Mucosa of rectum (tissue), 2 donors: ENCODE measurements at regions not wholly inside any gene's neighbourhood (a gene's known extent, or its start where the extent isn't known, plus 50 kb on each side); places are given as distances from the start of the nearest gene placed in this dataset.

Source experiments
- H3K27ac ChIP-seq, 2 donors: one replicate each; pipeline ENCODE4 v1.7.0; 2013; ENCODE audit warnings: inconsistent platforms in 2 of 2, low read depth in 2 of 2, low read length in 2 of 2
- H3K27me3 ChIP-seq, 2 donors: one replicate each; pipeline ENCODE4 v1.7.0; 2013; ENCODE audit warnings: low read length in 2 of 2; ENCODE audit not compliant: control insufficient read depth in 2 of 2, insufficient read depth in 2 of 2
- H3K36me3 ChIP-seq, 2 donors: one replicate each; pipeline ENCODE4 v1.7.0; 2013; ENCODE audit warnings: low read length in 2 of 2; ENCODE audit not compliant: control insufficient read depth in 2 of 2, insufficient read depth in 2 of 2
- H3K4me1 ChIP-seq, 2 donors: one replicate each; pipeline ENCODE4 v1.7.0; 2013; ENCODE audit warnings: low read length in 2 of 2, mild to moderate bottlenecking in 1 of 2; ENCODE audit not compliant: control insufficient read depth in 2 of 2, insufficient read depth in 2 of 2
- H3K4me3 ChIP-seq, 2 donors: one replicate each; pipeline ENCODE4 v1.7.0; 2013; ENCODE audit warnings: low read length in 2 of 2
- H3K9ac ChIP-seq, 2 donors: one replicate each; pipeline ENCODE4 v1.7.0; 2013; ENCODE audit warnings: low read length in 2 of 2, low read depth in 1 of 2, mild to moderate bottlenecking in 1 of 2
- H3K9me3 ChIP-seq, 2 donors: one replicate each; pipeline ENCODE4 v1.7.0; 2013; ENCODE audit warnings: low read length in 2 of 2; ENCODE audit not compliant: control insufficient read depth in 2 of 2
- donor health status: healthy.
- donor health status: Normal muscosa, but diverticular disease.

DNA sequence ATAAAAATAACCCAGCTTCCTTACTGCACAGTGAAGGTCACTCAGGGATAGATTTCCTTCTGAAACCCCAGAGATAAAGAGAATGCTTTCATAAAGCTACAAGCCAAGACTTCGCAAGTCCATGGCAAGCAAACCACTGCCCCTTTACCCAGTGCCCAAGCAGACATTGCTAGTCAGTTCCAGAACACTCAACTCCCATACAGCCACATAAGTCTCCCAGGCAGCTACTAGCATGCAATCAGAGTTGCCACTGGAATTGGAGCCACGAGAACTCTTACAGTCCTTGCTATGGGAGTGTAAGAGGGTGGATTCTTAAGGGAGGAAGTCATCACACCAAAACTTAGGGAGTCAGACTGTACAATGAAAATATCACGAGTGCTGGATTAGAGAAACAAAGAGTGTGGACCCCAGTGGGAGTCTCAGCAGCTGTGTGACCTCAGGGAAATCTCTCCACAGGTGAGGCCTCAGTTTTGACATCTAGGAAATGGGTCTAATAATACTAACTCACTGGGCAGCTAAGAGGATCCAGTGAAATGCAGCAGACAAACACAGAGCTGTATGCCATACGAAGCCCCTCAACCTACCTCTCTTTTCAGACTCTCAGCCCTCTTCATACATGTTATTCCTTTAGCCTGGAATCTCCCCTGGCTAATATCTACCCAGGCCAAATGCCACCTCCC, 526.6 kb downstream of the MN1 start:
- H3K4me3 ChIP-seq: no peak overlapping the region
- no peaks in the 10 kb centered on the region for H3K9me3 ChIP-seq
- peaks cover 4 to 16% of the 10 kb centered on the region in 2 donors for H3K27me3 ChIP-seq
- H3K27ac ChIP-seq: no peak overlapping the region
- no peaks in the 10 kb centered on the region for H3K4me1 ChIP-seq
- H3K9ac ChIP-seq: no peak overlapping the region
- H3K36me3 ChIP-seq: no peaks in the 10 kb centered on the region

DNA sequence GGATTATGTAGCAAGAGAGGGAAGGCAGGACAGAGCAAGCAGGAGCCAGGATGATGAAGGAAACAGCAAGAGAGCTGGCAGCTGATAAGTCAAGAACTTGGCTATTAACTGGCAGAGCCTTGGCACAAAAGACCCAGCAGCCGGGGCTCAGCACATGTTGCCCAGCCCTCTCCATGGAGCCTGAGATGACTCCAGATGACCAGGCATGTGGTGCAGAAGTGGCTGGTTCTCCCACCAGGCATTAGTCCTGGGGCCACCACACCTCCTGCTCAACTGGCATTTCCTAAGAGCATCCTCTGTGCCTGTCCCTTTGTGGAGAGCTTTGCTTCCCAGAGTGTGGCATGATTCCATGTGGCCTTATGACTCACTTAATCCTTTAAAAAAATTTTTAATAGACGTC, 522.6 kb downstream of the MN1 start:
- Histone ChIP-seq H3K9me3 (peaks cover 0 to 5% of the 10 kb centered on the region in 2 donors), H3K27me3 (no peaks in the 10 kb centered on the region), H3K9ac (no peak overlapping the region), H3K27ac (no peak overlapping the region), H3K4me1 (no peaks in the 10 kb centered on the region), H3K4me3 (no peak overlapping the region), H3K36me3 (no peaks in the 10 kb centered on the region)

DNA sequence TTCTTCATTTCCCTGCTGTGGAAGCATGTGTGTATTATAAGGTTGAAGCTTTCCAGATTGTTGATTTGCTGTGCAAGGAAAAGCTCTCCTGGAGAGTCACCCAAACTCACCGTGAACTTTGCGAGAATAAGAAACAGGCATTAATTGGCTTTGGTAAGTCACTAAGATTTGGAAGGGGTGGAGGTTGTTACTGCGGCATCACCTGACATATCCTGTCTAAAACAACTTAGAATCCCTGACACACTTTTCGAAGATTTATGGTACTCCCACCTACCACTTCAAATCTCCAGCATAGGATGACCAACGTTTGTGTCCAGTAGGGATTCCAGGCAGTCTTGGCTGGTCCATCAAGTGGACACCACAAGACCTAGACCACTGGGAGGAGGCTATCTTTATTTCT, 518.3 kb downstream of the MN1 start:
- Histone ChIP-seq H3K27ac (no peak overlapping the region), H3K9ac (no peak overlapping the region), H3K4me3 (no peak overlapping the region), H3K4me1 (no peaks in the 10 kb centered on the region), H3K9me3 (peaks cover 0 to 5% of the 10 kb centered on the region in 2 donors), H3K27me3 (no peaks in the 10 kb centered on the region), H3K36me3 (no peaks in the 10 kb centered on the region)

DNA sequence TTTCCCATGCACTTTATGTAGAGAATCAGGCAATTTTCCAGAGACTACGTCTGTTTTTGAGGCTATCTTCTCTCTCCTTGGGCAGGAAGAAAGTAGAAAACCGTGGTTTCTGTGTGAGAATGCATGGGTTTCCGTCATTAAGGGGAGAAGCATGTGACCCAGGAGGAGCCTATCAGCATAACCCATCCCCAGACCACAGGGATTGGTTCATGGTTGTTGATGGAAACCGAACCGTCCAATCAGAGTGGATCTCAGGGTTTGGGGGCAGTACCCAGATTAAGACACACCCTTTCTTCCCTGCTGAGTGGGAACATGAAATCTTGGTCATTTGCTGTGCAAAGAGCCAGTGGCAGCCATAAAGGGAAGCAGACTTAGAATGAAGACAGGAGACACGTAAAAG, 517.8 kb downstream of the MN1 start:
- Histone ChIP-seq H3K27me3 (no peaks in the 10 kb centered on the region), H3K36me3 (no peaks in the 10 kb centered on the region), H3K9me3 (peaks cover 0 to 5% of the 10 kb centered on the region in 2 donors), H3K27ac (no peak overlapping the region), H3K9ac (no peak overlapping the region), H3K4me3 (no peak overlapping the region), H3K4me1 (no peaks in the 10 kb centered on the region)

DNA sequence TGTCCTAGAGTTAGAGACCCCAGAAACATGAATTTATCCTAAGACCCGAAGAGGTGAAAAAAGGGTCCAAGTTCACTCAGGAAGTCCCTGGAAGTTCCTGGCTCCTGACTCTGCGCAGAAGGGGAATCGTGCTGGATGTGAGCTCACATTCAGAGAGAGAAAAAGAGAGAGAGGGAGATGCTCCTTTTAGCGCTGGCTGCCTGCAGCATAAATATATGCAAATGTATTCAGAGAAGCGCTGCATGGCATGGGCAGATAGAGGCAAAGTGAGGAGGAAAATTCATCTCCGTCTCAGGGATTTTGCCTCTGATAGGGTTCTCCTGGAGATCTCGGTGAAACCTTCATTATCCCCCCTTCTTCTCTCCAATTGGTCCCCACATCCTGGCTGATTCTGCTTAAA, 517.2 kb downstream of the MN1 start:
- Histone ChIP-seq H3K27ac (no peak overlapping the region), H3K4me3 (no peak overlapping the region), H3K27me3 (no peaks in the 10 kb centered on the region), H3K9me3 (peaks cover 0 to 5% of the 10 kb centered on the region in 2 donors), H3K4me1 (no peaks in the 10 kb centered on the region), H3K36me3 (no peaks in the 10 kb centered on the region), H3K9ac (no peak overlapping the region)

DNA sequence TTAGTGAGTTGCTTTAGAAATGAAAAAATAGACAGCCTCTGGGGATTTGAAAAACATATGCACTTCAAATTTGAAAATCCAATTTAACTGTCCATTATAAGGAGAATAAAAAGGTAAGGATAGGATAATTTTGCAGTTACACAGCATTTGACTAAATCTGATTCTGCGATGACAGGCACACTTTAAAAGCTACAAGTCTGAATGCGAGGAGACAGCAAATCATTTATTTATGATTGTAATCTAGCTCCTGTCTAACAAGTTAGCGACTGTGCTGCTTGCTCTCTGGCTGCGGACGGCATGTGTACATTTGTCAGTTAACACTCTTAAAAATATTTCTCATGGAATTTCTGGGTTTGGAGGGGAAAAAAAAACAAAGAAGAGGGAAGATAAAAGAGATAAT, 514.8 kb downstream of the MN1 start:
- Histone ChIP-seq H3K9ac (no peak overlapping the region), H3K27ac (no peak overlapping the region), H3K9me3 (peaks cover 0 to 5% of the 10 kb centered on the region in 2 donors), H3K4me1 (no peaks in the 10 kb centered on the region), H3K36me3 (no peaks in the 10 kb centered on the region), H3K4me3 (no peak overlapping the region), H3K27me3 (no peaks in the 10 kb centered on the region)

DNA sequence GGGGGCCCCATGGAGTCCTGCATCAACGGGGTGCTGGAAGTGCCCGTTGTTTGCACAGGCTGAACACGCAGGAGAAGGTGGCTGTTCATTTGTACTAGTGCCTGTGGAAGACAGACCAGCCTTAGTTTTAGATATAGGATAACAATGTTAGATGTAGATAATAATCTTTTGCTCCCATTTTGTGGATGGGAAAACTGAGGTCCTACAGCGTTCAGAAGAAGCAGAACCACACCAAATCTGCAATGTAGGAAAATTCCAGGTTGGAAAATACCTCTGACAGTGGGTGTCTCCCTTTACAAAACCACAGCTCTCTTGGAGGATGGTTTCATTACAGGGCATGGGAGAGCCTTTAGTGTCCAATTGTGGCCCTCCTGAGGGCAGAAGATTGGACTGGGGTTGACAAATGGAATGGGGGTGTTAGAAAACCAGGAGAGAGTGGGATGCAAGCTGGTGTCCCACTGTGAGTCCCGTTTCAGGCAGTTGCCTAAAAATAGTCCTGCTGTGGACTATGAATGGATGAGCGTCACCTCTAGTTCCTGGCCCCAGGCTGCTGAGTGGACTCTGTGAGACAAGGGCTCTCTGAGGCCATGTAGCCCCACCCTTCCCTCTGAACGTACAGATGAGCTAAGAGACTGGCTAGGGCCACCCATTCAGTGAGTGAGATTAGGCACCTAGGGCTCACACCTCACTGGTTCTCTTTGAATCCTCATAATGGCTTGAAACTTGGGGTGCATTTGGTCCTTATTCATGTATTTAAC, 508.8 kb downstream of the MN1 start:
- H3K9ac ChIP-seq: no peak overlapping the region
- peaks cover 21 to 22% of the 10 kb centered on the region in 2 donors for H3K27me3 ChIP-seq
- H3K4me3 ChIP-seq: no peak overlapping the region
- no peak overlapping the region for H3K27ac ChIP-seq
- no peaks in the 10 kb centered on the region for H3K36me3 ChIP-seq
- no peaks in the 10 kb centered on the region for H3K4me1 ChIP-seq
- no peaks in the 10 kb centered on the region for H3K9me3 ChIP-seq

DNA sequence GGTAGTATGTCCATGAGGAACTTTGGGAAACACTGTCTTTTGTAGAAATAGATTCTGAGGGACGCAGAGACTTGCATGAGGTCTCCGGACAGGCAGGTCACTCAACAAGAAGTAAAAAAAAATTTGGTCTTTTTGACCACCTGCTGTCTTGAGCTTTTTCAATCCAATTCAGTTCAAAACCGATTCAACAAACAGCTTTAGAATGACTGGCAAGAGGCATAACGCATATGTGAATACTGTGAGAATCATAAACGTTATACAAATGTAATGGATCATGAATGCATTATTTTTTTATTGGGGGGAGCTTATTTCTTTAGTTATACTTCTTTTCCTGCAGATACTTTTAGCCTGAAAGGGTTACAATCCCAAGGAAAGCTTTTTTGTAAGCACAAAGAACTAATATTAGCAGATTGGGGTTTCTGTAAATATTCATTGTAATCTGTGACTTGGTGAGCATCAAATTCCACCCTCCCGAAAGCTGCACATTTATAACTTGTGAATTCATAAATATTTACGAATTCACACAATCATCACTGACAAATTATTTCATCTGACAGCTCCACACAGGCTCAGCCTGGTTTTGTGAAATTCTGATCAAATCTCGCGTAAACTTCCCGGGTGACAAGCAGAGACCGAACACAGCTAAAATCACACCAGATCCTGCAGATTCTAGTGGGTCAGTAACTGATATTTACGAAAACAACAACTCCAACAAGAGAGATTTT, 507.7 kb downstream of the MN1 start:
- Histone ChIP-seq H3K27ac (no peak overlapping the region), H3K4me3 (no peak overlapping the region), H3K4me1 (no peaks in the 10 kb centered on the region), H3K9me3 (no peaks in the 10 kb centered on the region), H3K27me3 (peaks cover 22 to 24% of the 10 kb centered on the region in 2 donors), H3K9ac (no peak overlapping the region), H3K36me3 (no peaks in the 10 kb centered on the region)

DNA sequence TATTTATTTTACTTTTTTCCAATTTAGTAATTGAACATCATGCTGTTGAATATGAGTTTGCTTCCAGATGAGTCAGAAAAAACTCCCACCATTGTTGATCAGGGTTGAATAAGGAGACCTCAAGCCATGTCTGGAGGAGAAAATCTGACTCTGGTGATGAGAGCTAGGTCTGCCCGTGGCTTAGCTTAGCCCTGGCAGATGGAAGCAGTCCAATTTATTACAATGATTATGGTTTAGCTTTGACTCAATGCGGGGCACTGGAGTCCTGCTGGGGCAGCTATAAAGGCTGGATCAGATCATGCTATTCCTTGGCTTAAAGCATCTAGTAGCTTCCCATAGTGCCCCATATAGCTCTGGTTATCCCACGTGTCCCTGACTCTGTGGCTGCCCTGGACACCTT, 506.5 kb downstream of the MN1 start:
- H3K9ac ChIP-seq: no peak overlapping the region
- H3K9me3 ChIP-seq: no peaks in the 10 kb centered on the region
- H3K36me3 ChIP-seq: no peaks in the 10 kb centered on the region
- peaks cover 22 to 24% of the 10 kb centered on the region in 2 donors for H3K27me3 ChIP-seq
- H3K4me3 ChIP-seq: no peak overlapping the region
- H3K27ac ChIP-seq: no peak overlapping the region
- no peaks in the 10 kb centered on the region for H3K4me1 ChIP-seq

DNA sequence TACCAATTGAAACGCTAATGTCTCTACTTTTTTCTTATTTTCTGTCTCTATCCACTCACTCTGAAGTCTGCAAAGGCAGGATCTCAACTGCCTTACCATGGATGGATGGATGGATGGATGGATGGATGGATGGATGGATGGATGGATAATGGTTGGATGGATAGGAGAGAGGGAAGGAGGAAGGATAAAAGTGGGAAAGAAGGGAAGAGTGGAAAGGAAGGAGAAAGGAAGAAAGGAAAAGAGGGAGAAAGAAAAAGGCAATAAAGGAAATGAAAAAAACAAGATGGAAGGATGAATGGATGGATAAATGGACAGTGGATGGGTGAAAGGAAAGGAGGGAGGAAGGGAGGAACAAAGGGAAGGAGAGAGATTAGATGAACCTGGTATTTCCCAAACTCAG, 506.0 kb downstream of the MN1 start:
- Histone ChIP-seq H3K4me1 (no peaks in the 10 kb centered on the region), H3K36me3 (no peaks in the 10 kb centered on the region), H3K4me3 (no peak overlapping the region), H3K27ac (no peak overlapping the region), H3K9me3 (no peaks in the 10 kb centered on the region), H3K9ac (no peak overlapping the region), H3K27me3 (peaks cover 22 to 24% of the 10 kb centered on the region in 2 donors)
